ENCODE measurements at regions not wholly inside any gene's neighbourhood (a gene's known extent, or its start where the extent isn't known, plus 50 kb on each side); places are given as distances from the start of the nearest gene placed in this dataset.

DNA sequence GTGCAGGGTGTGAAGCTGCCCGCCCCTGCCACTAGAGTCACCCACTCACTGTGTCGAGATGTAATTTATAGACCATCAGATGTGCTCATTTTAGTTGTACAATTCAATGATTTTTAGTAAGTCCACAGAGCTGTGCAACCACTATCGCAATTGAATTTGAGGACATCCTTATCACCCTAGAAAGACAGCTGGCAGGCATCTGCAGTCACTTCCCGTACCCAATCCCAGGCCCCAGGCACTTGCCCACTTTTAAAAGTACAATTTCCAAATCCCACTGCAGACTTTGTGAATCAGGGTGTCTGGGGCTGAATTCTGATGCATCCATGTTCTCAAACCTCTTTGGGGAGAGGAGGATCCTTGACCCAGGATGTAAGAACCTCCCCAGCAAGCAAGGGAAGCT lies 521.3 kb upstream of the SALL3 start:
- no CpG with 5 or more reads among the region's 4 CpGs for WGBS (ENCODE audit: insufficient coverage, insufficient read length)
- no peak for DNase-seq (ENCODE audit: low read depth, low spot score)

GRCh38 chr18:78459668-78460067 lies 520.0 kb upstream of the SALL3 start:
- no peak overlapping the region for H3K4me3 ChIP-seq (ENCODE audit: low read length)
- no peak for DNase-seq (ENCODE audit: low read depth, low spot score)
- no peaks in the 10 kb centered on the region for H3K9me3 ChIP-seq (ENCODE audit: control insufficient read depth, insufficient read depth, low read length)
- no peaks in the 10 kb centered on the region for H3K36me3 ChIP-seq (ENCODE audit: control insufficient read depth, insufficient read depth, low read length)
- H3K27me3 ChIP-seq (ENCODE audit: control insufficient read depth, insufficient read depth, low read length): no peaks in the 10 kb centered on the region
- no CpG with 5 or more reads among the region's 3 CpGs for WGBS (ENCODE audit: insufficient coverage, insufficient read length)
- H3K27ac ChIP-seq (ENCODE audit: low read length): no peak overlapping the region
- no peaks in the 10 kb centered on the region for H3K4me1 ChIP-seq (ENCODE audit: control insufficient read depth, insufficient read depth, low read length)

More for the DNA sequence above, 521.3 kb upstream of the SALL3 start:
- H3K36me3 ChIP-seq (ENCODE audit: control insufficient read depth, insufficient read depth, low read length): no peaks in the 10 kb centered on the region
- no peaks in the 10 kb centered on the region for H3K4me1 ChIP-seq (ENCODE audit: control insufficient read depth, insufficient read depth, low read length)
- no peak overlapping the region for H3K27ac ChIP-seq (ENCODE audit: low read length)
- H3K9me3 ChIP-seq (ENCODE audit: control insufficient read depth, insufficient read depth, low read length): no peaks in the 10 kb centered on the region
- no peaks in the 10 kb centered on the region for H3K27me3 ChIP-seq (ENCODE audit: control insufficient read depth, insufficient read depth, low read length)
- no peak overlapping the region for H3K4me3 ChIP-seq (ENCODE audit: low read length)

GRCh38 chr18:78460558-78460957 lies 519.1 kb upstream of the SALL3 start:
- Histone ChIP-seq H3K27ac (ENCODE audit: low read length) (no peak overlapping the region), H3K36me3 (ENCODE audit: control insufficient read depth, insufficient read depth, low read length) (no peaks in the 10 kb centered on the region), H3K9me3 (ENCODE audit: control insufficient read depth, insufficient read depth, low read length) (no peaks in the 10 kb centered on the region), H3K4me3 (ENCODE audit: low read length) (no peak overlapping the region), H3K27me3 (ENCODE audit: control insufficient read depth, insufficient read depth, low read length) (no peaks in the 10 kb centered on the region), H3K4me1 (ENCODE audit: control insufficient read depth, insufficient read depth, low read length) (no peaks in the 10 kb centered on the region)
- DNase-seq (ENCODE audit: low read depth, low spot score): no peak
- no CpG with 5 or more reads among the region's 3 CpGs for WGBS (ENCODE audit: insufficient coverage, insufficient read length)

- no CpG with 5 or more reads among the region's 5 CpGs for WGBS (ENCODE audit: insufficient coverage, insufficient read length)
- no peak overlapping the region for H3K4me3 ChIP-seq (ENCODE audit: low read length)
- H3K27me3 ChIP-seq (ENCODE audit: control insufficient read depth, insufficient read depth, low read length): no peaks in the 10 kb centered on the region
- H3K27ac ChIP-seq (ENCODE audit: low read length): no peak overlapping the region
- no peaks in the 10 kb centered on the region; the same call in 1 of the 2 replicates for H3K9me3 ChIP-seq (ENCODE audit: control insufficient read depth, insufficient read depth, low read length)
- no peak for DNase-seq (ENCODE audit: low read depth, low spot score)
- H3K36me3 ChIP-seq (ENCODE audit: control insufficient read depth, insufficient read depth, low read length): no peaks in the 10 kb centered on the region
- no peaks in the 10 kb centered on the region for H3K4me1 ChIP-seq (ENCODE audit: control insufficient read depth, insufficient read depth, low read length)
Measured at GRCh38 chr18:78473563-78473962, 506.1 kb upstream of the SALL3 start.

- DNase-seq (ENCODE audit: low read depth, low spot score): no peak
- Histone ChIP-seq H3K27ac (ENCODE audit: low read length) (no peak overlapping the region), H3K9me3 (ENCODE audit: control insufficient read depth, insufficient read depth, low read length) (no peaks in the 10 kb centered on the region; the same call in 1 of the 2 replicates), H3K4me1 (ENCODE audit: control insufficient read depth, insufficient read depth, low read length) (no peaks in the 10 kb centered on the region), H3K27me3 (ENCODE audit: control insufficient read depth, insufficient read depth, low read length) (no peaks in the 10 kb centered on the region), H3K4me3 (ENCODE audit: low read length) (no peak overlapping the region), H3K36me3 (ENCODE audit: control insufficient read depth, insufficient read depth, low read length) (no peaks in the 10 kb centered on the region)
- WGBS (ENCODE audit: insufficient coverage, insufficient read length): no CpG with 5 or more reads among the region's 9 CpGs
Measured at GRCh38 chr18:78477840-78478239, 501.8 kb upstream of the SALL3 start.

DNA sequence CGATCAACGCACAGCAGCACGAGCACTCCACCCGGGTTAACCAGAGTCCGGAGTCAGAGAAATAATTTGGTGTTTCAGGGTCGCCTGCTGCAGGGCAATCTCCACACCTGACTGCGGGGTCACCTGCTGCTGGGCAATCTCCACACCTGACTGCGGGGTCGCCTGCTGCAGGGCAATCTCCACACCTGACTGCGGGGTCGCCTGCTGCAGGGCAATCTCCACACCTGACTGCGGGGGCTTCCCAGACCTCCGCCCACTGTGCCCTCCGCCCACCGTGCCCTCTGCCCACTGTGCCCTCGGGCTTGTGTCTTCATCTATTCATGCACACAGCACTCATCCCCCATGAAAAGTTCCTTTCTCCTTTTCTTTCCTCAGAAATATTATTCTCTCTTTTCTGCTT lies 500.2 kb upstream of the SALL3 start:
- Histone ChIP-seq H3K27ac (ENCODE audit: low read length) (no peak overlapping the region), H3K9me3 (ENCODE audit: control insufficient read depth, insufficient read depth, low read length) (no peaks in the 10 kb centered on the region; the same call in 1 of the 2 replicates), H3K4me3 (ENCODE audit: low read length) (no peak overlapping the region), H3K4me1 (ENCODE audit: control insufficient read depth, insufficient read depth, low read length) (no peaks in the 10 kb centered on the region), H3K27me3 (ENCODE audit: control insufficient read depth, insufficient read depth, low read length) (no peaks in the 10 kb centered on the region), H3K36me3 (ENCODE audit: control insufficient read depth, insufficient read depth, low read length) (no peaks in the 10 kb centered on the region)
- no CpG with 5 or more reads among the region's 16 CpGs for WGBS (ENCODE audit: insufficient coverage, insufficient read length)
- no peak for DNase-seq (ENCODE audit: low read depth, low spot score)

GRCh38 chr18:78480262-78481054 lies 499.2 kb upstream of the SALL3 start:
- Histone ChIP-seq H3K36me3 (ENCODE audit: control insufficient read depth, insufficient read depth, low read length) (no peaks in the 10 kb centered on the region), H3K4me1 (ENCODE audit: control insufficient read depth, insufficient read depth, low read length) (no peaks in the 10 kb centered on the region), H3K27ac (ENCODE audit: low read length) (no peak overlapping the region), H3K27me3 (ENCODE audit: control insufficient read depth, insufficient read depth, low read length) (no peaks in the 10 kb centered on the region), H3K4me3 (ENCODE audit: low read length) (no peak overlapping the region), H3K9me3 (ENCODE audit: control insufficient read depth, insufficient read depth, low read length) (no peaks in the 10 kb centered on the region; the same call in 1 of the 2 replicates)
- WGBS (ENCODE audit: insufficient coverage, insufficient read length): no CpG with 5 or more reads among the region's 31 CpGs
- DNase-seq (ENCODE audit: low read depth, low spot score): no peak

- Histone ChIP-seq H3K27me3 (ENCODE audit: control insufficient read depth, insufficient read depth, low read length) (no peaks in the 10 kb centered on the region), H3K9me3 (ENCODE audit: control insufficient read depth, insufficient read depth, low read length) (no peaks in the 10 kb centered on the region), H3K36me3 (ENCODE audit: control insufficient read depth, insufficient read depth, low read length) (no peaks in the 10 kb centered on the region), H3K27ac (ENCODE audit: low read length) (no peak overlapping the region), H3K4me1 (ENCODE audit: control insufficient read depth, insufficient read depth, low read length) (no peaks in the 10 kb centered on the region), H3K4me3 (ENCODE audit: low read length) (no peak overlapping the region)
- WGBS (ENCODE audit: insufficient coverage, insufficient read length): no CpG with 5 or more reads among the region's 7 CpGs
- DNase-seq (ENCODE audit: low read depth, low spot score): no peak
Measured at GRCh38 chr18:78482378-78482777, 497.2 kb upstream of the SALL3 start.

DNA sequence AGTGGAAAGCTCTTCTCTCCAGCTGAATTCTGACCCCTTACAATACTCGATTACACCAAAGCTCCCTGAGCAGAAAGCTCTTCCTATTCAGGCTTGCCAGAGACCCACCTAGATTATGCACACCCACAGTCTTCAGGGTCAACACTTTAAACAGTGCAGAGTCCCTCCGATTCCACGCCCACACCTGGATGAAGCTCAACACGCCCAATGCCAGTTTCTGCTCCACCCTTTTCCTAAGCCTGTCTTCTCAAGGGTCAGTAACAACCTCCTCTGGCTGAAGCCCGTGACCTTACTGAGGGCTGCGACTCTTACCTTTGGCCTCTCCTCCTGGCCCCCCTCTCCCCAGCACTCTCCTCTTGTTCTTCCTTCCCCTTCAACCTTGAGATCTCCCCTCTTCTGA lies 492.0 kb upstream of the SALL3 start:
- Histone ChIP-seq H3K9me3 (ENCODE audit: control insufficient read depth, insufficient read depth, low read length) (no peaks in the 10 kb centered on the region), H3K4me1 (ENCODE audit: control insufficient read depth, insufficient read depth, low read length) (no peaks in the 10 kb centered on the region), H3K4me3 (ENCODE audit: low read length) (no peak overlapping the region), H3K27me3 (ENCODE audit: control insufficient read depth, insufficient read depth, low read length) (no peaks in the 10 kb centered on the region), H3K27ac (ENCODE audit: low read length) (no peak overlapping the region), H3K36me3 (ENCODE audit: control insufficient read depth, insufficient read depth, low read length) (no peaks in the 10 kb centered on the region)
- WGBS (ENCODE audit: insufficient coverage, insufficient read length): no CpG with 5 or more reads among the region's 6 CpGs
- DNase-seq (ENCODE audit: low read depth, low spot score): no peak

- DNase-seq (ENCODE audit: low read depth, low spot score): no peak
- no CpG with 5 or more reads among the region's 19 CpGs for WGBS (ENCODE audit: insufficient coverage, insufficient read length)
- Histone ChIP-seq H3K27me3 (ENCODE audit: control insufficient read depth, insufficient read depth, low read length) (no peaks in the 10 kb centered on the region), H3K27ac (ENCODE audit: low read length) (no peak overlapping the region), H3K4me3 (ENCODE audit: low read length) (no peak overlapping the region), H3K9me3 (ENCODE audit: control insufficient read depth, insufficient read depth, low read length) (no peaks in the 10 kb centered on the region), H3K4me1 (ENCODE audit: control insufficient read depth, insufficient read depth, low read length) (no peaks in the 10 kb centered on the region), H3K36me3 (ENCODE audit: control insufficient read depth, insufficient read depth, low read length) (no peaks in the 10 kb centered on the region)
Measured at GRCh38 chr18:78492064-78492812, 487.4 kb upstream of the SALL3 start.
